Stimulated activated CD8-positive, alpha-beta memory T cell treated with anti-CD3 and anti-CD28 coated beads, Interleukin-12 subunit alpha, Interleukin-12 subunit beta, amount 100 ng/mL, for 24 hours (primary cell): ENCODE measurements at regions not wholly inside any gene's neighbourhood (a gene's known extent, or its start where the extent isn't known, plus 50 kb on each side); places are given as distances from the start of the nearest gene placed in this dataset.

ENCODE experiments used
- DNase-seq: peaks from one replicate; pipeline ENCODE4 v3.0.0-alpha.2; 2020; ENCODE audit errors: extremely low read depth

- no peak for DNase-seq
Observed at GRCh38 chr11:109799604-109800003, 293.6 kb upstream of the ZC3H12C start.

- no peak for DNase-seq
Observed at GRCh38 chr11:109804911-109805310, 288.3 kb upstream of the ZC3H12C start.

DNA sequence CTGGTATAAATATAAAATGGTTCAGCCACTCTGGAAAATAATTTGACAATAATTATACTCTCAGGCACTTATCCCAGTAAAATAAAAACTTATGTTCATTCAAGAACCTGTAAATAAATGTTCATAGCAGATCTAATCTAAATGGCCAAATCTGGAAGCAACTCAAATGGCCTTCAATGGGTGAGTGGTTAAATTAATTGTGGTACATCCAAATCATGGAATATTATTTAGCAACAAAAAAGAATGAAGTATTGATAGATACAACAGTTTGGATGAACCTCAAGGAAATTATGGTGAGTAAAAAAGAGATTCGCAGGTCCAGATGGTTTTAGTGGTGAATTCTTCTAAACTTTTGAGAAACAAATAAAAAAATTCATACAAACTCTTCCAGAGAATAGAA lies 287.0 kb upstream of the ZC3H12C start:
- DNase-seq: no peak

DNA sequence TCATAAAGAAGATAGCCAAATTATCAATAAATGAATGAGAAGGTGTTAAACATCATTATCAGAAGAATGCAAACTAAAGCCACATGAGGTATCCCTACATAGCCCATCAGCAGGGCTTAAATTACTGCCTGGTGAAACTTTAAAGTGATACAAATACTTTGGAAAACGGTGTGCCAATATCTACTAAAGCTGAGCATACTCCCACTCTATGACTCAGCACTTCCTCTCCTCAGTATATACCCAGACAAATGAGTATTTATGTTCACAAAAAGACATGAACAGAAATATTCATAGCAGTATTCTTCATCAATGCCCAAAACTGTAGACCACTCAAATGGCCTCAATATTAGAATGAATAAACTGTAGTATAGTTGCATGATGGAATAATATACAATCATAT lies 284.6 kb upstream of the ZC3H12C start:
- no peak for DNase-seq

GRCh38 chr11:109814824-109815223 lies 278.4 kb upstream of the ZC3H12C start:
- no peak for DNase-seq

DNA sequence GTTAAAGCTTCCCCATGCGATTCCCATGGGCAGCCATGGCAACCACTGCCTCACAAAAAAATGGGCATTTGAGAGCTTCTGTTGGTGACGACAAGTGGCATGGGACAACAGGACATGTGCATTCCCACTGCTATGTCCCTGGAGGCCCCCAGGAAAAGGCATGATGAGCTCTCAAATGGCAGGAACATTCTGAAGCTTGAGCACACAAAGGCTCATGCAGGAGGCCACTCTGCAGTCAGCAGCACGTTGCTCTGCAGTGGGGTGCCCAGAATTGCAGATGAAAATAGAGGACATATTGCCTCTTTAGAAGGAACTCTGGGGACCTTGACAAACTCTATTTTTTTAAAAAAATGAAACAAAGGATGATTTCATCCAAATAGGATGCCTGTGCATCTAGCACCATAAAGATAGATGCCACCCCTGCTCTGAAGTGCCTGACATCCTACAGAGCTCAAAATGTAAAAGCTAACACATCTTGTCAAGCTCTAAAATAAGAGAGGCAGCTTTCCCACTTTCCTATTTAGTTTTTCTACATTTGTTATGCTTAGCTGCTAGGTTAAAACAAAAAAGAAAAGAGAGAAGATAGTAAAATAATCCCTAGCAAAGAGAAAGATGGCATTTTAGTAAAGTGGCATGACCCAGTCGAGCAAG lies 277.6 kb upstream of the ZC3H12C start:
- no peak for DNase-seq

GRCh38 chr11:109818290-109818689 lies 274.9 kb upstream of the ZC3H12C start:
- no peak for DNase-seq

DNA sequence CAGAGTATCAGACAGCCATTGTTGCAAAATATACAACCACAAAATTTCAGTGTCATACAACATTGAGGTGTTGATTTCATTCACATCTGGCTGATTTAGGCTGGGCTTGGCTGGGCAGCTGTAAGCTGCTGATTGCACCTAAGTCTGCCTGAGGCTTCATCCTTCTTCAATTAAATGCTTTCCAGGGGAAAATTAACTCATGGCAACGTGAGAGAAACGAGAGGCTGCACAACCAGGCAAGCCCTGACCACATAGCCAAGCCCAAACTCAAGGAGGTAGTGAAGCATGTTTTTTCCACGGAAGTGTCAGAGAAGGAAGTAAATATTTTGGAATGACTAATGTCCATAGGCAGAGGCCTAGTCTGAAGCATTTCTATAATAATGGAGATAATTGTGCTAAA lies 273.8 kb upstream of the ZC3H12C start:
- DNase-seq: no peak

DNA sequence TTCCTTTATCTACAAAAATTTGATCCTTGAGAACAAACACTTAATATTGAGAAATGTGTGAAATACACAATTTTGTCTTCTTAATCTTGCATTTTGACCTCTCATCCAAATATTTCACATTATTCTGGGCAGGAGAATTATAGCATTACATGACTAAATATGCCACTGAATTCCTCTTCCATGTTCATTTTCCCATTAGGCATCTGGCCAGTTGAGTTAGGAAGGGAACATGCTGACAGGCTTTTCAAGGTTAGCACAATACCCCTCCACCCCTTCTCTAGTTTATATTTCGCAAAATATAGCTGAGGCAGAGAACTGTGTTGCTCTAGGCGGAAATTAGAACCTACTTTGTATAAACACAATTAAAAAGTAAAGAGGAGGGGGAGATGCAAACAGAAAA lies 271.7 kb upstream of the ZC3H12C start:
- no peak for DNase-seq

DNA sequence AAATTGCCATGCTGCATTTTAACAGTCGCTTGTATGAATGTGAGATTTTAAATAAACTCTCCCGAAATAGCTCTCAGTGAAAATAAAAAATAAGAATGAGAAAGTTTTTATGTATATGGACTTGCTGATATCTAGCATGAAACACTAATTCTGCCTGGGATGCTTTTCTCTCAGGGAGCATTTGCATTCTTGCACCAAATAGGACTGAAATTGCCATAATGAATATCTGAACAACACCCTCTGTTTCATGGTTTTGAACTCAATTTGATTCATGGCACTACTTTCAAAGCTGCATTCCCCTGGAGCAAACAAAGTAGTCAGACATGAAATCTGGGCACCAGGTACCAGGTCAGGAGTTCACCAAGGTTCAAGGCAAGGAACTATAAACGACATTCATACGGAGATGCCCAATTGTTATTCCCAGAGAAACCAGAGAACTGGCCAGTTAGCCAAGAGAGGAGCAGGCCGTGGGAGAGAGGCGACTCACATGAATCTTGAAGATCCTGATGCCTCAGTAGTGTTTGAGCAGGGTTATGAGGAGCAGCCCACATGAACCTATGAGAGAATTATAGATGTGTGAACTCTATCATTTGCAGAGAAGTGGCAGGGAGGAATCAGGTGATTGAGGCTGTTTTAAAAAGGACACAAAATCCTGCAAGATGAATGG lies 270.6 kb upstream of the ZC3H12C start:
- no peak for DNase-seq

GRCh38 chr11:109828387-109828786 lies 264.8 kb upstream of the ZC3H12C start:
- no peak for DNase-seq

- DNase-seq: no peak
Observed at GRCh38 chr11:109838026-109838425, 255.2 kb upstream of the ZC3H12C start.

GRCh38 chr11:109845437-109845836 lies 247.8 kb upstream of the ZC3H12C start:
- no peak for DNase-seq

- no peak for DNase-seq
Observed at GRCh38 chr11:109847621-109848020, 245.6 kb upstream of the ZC3H12C start.

DNA sequence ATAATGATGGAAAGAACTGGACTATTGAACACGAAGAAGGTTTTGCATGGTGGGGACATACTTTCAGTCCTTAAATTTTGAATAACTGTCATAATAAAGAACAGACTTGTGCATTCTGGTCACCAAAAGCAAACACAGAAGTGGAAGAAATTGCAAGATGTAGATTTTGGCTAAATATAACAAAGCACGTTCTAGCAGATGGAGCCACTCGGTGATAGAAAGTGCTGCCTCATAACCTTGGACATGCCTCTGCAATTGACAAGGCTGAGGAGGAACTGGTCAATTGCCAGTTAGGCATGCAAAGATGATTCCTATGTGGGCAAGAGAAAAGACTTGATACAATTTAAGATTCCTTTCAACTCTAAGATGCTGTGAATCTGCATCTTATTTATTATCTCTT lies 244.1 kb upstream of the ZC3H12C start:
- DNase-seq: no peak

GRCh38 chr11:109849946-109850345 lies 243.2 kb upstream of the ZC3H12C start:
- no peak for DNase-seq

DNA sequence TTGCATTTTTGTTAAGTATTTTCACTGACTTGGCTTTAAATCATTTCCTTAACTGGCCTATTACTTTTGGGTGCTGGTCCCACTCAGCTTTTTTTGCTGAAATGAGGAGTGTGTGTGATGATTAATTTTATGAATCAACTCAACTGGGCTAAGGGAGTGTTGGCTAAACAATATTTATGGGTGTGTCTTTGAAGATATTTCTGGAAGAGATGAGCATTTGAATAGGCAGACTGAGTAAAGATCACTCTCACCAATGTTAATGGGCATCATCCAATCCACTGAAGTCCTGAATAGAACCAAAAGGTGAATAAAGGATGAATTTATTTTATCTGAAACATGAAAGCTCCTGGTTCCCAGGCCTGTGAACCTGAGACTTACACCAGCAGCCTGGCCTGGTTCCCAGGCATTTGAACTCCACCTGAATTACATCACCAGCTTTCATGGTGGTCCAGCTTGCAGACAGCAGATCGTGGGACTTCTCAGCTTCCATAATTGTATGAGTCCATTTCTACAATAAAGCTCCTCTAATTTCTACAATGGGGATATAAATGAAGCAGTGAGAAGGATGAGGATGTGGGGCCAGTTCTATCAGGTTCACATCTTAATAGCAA lies 241.3 kb upstream of the ZC3H12C start:
- DNase-seq: no peak

DNA sequence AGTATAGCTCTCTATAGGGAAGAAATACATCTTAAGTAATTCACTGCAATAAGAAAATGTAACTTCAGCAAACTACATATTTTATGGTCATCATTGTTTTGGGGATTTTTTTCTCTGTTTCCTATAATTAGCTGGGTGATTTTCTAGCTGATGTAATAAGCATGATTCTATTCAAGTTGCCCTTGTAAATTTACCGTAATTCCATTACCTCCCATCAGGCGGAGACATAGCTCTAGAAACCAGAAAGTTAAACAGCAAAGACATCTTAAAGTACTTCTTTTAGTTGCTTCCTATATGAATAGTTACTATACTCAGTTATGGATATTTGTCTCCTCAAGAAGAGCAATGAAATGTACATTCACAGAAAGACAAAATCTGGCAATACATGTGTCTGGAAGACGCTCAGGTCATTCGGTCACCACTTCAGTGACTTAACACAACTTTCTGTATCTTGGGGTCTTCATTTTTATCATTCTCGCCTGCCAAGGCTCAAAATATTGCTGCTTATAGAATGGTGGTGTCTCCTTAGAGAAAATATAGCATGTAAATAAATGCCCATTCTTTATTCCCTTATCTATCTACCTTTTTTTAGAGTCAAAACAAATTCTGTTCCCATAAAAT lies 239.9 kb upstream of the ZC3H12C start:
- no peak for DNase-seq

- DNase-seq: no peak
Observed at GRCh38 chr11:109854731-109855130, 238.5 kb upstream of the ZC3H12C start.

GRCh38 chr11:109856928-109857327 lies 236.3 kb upstream of the ZC3H12C start:
- DNase-seq: no peak

DNA sequence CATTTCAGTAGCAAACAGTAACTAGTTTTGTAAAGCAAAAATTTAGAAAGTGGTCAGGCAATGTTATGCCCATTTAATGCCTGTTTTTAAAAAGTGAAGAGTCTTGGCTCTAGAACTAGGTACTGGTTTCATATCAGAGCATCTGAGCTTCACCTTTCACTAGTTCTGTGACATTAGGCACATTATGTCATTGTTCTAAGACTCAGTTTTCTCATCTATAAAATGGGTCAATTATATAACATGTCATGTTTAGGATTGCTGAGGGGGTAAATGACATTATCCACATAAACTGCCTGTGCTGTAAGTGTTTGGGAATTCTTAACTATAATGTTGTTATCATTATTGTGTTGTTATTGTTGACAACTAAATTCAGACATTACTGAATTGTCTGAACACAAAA lies 235.6 kb upstream of the ZC3H12C start:
- no peak for DNase-seq

- no peak for DNase-seq
Observed at GRCh38 chr11:109858152-109858551, 235.0 kb upstream of the ZC3H12C start.
